Neural progenitor cell (in vitro differentiated cells): ENCODE measurements at regions not wholly inside any gene's neighbourhood (a gene's known extent, or its start where the extent isn't known, plus 50 kb on each side); places are given as distances from the start of the nearest gene placed in this dataset.
"Not testable (repeated sequence)": the region's sequence is repeated elsewhere in the genome, so short reads cannot be mapped to it uniquely, and the experiment has no call there.

Experiments
- CTCF ChIP-seq: fragments of 200-600 bp; sonication (generic); IDR thresholded peaks from 2 replicates; pipeline ENCODE4 v1.5.1; 2017; ENCODE audit warnings: antibody characterized with exemption, mild to moderate bottlenecking
- EZH2 ChIP-seq: fragments of 200-600 bp; sonication (generic); IDR thresholded peaks from 2 replicates; pipeline ENCODE4 v1.6.1; 2017; ENCODE audit warnings: antibody characterized with exemption, mild to moderate bottlenecking, moderate library complexity

DNA sequence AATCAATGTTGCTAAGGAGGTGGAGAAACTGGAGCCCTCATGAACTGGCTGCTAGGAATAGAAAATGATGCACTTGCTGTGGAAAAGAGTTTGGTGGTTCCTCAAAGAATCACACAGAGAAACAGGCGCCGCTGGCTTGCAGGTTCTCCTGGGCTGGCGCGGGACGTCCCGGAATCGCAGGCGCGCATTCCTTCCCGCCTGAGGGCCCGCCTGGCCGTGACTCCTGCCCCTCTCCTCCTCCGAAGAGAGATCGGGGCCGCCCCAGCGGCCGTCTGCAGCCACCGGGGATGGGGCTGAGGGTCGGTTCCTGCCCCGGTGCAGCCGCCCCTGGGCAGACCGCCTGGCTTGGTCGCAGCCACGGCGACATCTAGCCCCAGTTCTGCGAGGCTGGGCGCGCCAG is 284.4 kb downstream of the CWH43 start:
- not testable (repeated sequence) for TF ChIP-seq CTCF, EZH2
